H9 (cell line): ENCODE measurements at regions not wholly inside any gene's neighbourhood (a gene's known extent, or its start where the extent isn't known, plus 50 kb on each side); places are given as distances from the start of the nearest gene placed in this dataset.

Source experiments
- DNase-seq: peaks from one replicate; pipeline ENCODE4 v3.0.0-alpha.2; 2017
- H2AFZ ChIP-seq: one replicate; pipeline ENCODE4 v1.6.1; 2013; ENCODE audit warnings: mild to moderate bottlenecking, low read length, control low read depth, moderate library complexity
- H2AK5ac ChIP-seq: 2 replicates; pipeline ENCODE4 v1.6.1; 2013; ENCODE audit warnings: low read length, control low read depth, mixed read lengths; ENCODE audit not compliant: insufficient read length
- H2BK120ac ChIP-seq: one replicate; pipeline ENCODE4 v1.6.1; 2013; ENCODE audit warnings: low read depth, mild to moderate bottlenecking, low read length, control low read depth, inconsistent platforms; ENCODE audit not compliant: poor library complexity, severe bottlenecking
- H2BK12ac ChIP-seq: 2 replicates; pipeline ENCODE4 v1.6.1; 2013; ENCODE audit warnings: low read length, control low read depth, mixed read lengths, low read depth; ENCODE audit not compliant: insufficient read length
- H2BK15ac ChIP-seq: 2 replicates; pipeline ENCODE4 v1.6.1; 2013; ENCODE audit warnings: low read depth, low read length, control low read depth
- H2BK20ac ChIP-seq: one replicate; pipeline ENCODE4 v1.6.1; 2013; ENCODE audit warnings: low read depth, mild to moderate bottlenecking, low read length, control low read depth, inconsistent platforms; ENCODE audit not compliant: poor library complexity, severe bottlenecking
- H2BK5ac ChIP-seq: 2 replicates; pipeline ENCODE4 v1.6.1; 2013; ENCODE audit warnings: low read length, control low read depth, mixed read lengths; ENCODE audit not compliant: insufficient read length
- H3K14ac ChIP-seq: 2 replicates; pipeline ENCODE4 v1.6.1; 2013; ENCODE audit warnings: low read length, control low read depth; ENCODE audit not compliant: insufficient read depth
- H3K18ac ChIP-seq: 2 replicates; pipeline ENCODE4 v1.6.1; 2013; ENCODE audit warnings: low read depth, mild to moderate bottlenecking, mixed read lengths, low read length, control low read depth; ENCODE audit not compliant: insufficient read length
- H3K23ac ChIP-seq: 2 replicates; pipeline ENCODE4 v1.6.1; 2013; ENCODE audit warnings: low read length, control low read depth, mixed read lengths, low read depth; ENCODE audit not compliant: insufficient read length
- H3K23me2 ChIP-seq: 2 replicates; pipeline ENCODE4 v1.6.1; 2013; ENCODE audit warnings: low read depth, mild to moderate bottlenecking, mixed read lengths, low read length, control low read depth; ENCODE audit not compliant: insufficient read length, poor library complexity, severe bottlenecking
- H3K27ac ChIP-seq: 2 replicates; pipeline ENCODE4 v1.5.1; 2013; ENCODE audit warnings: low read length, control low read depth, mixed read lengths, low read depth; ENCODE audit not compliant: insufficient read length
- H3K27me3 ChIP-seq: 2 replicates; pipeline ENCODE4 v1.6.1; 2013; ENCODE audit warnings: low read length, control low read depth, inconsistent platforms; ENCODE audit not compliant: insufficient read depth
- H3K4ac ChIP-seq: 2 replicates; pipeline ENCODE4 v1.6.1; 2013; ENCODE audit warnings: low read depth, mild to moderate bottlenecking, control low read depth, inconsistent platforms, low read length, moderate library complexity
- H3K4me1 ChIP-seq: 2 replicates; pipeline ENCODE4 v1.6.1; 2013; ENCODE audit warnings: low read length, control low read depth, inconsistent platforms; ENCODE audit not compliant: insufficient read depth
- H3K4me2 ChIP-seq: 2 replicates; pipeline ENCODE4 v1.6.1; 2013; ENCODE audit warnings: low read length, control low read depth, mixed read lengths; ENCODE audit not compliant: insufficient read length, insufficient read depth
- H3K56ac ChIP-seq: 2 replicates; pipeline ENCODE4 v1.6.1; 2013; ENCODE audit warnings: low read depth, mild to moderate bottlenecking, mixed read lengths, low read length, control low read depth; ENCODE audit not compliant: insufficient read length
- H3K79me1 ChIP-seq: 2 replicates; pipeline ENCODE4 v1.6.1; 2013; ENCODE audit warnings: low read depth, mild to moderate bottlenecking, moderate library complexity, low read length, control low read depth, inconsistent platforms; ENCODE audit not compliant: insufficient read depth, poor library complexity, severe bottlenecking
- H3K79me2 ChIP-seq: 2 replicates; pipeline ENCODE4 v1.6.1; 2013; ENCODE audit warnings: low read length, control low read depth, inconsistent platforms; ENCODE audit not compliant: insufficient read depth
- H3K9ac ChIP-seq: 2 replicates; pipeline ENCODE4 v1.6.1; 2013; ENCODE audit warnings: low read length, control low read depth, mixed read lengths; ENCODE audit not compliant: insufficient read length; ENCODE audit errors: extremely low read depth
- H3K9me3 ChIP-seq: one replicate; pipeline ENCODE4 v1.6.1; 2013; ENCODE audit warnings: low read depth, low read length, inconsistent platforms; ENCODE audit not compliant: control insufficient read depth
- H3T11ph ChIP-seq: one replicate; pipeline ENCODE4 v1.6.1; 2013; ENCODE audit warnings: mild to moderate bottlenecking, low read length, control low read depth, inconsistent platforms
- H4K20me1 ChIP-seq: one replicate; pipeline ENCODE4 v1.6.1; 2013; ENCODE audit not compliant: control insufficient read depth, insufficient read length, insufficient read depth
- H4K5ac ChIP-seq: 2 replicates; pipeline ENCODE4 v1.6.1; 2013; ENCODE audit warnings: low read depth, mild to moderate bottlenecking, mixed read lengths, low read length, control low read depth; ENCODE audit not compliant: insufficient read length
- H4K8ac ChIP-seq: replicated peaks from 2 replicates; pipeline ENCODE4 v1.6.1; 2013; ENCODE audit warnings: low read length, control low read depth, mixed read lengths, low read depth; ENCODE audit not compliant: insufficient read length
- H4K91ac ChIP-seq: 2 replicates; pipeline ENCODE4 v1.6.1; 2013; ENCODE audit warnings: low read depth, mild to moderate bottlenecking, moderate library complexity, mixed read lengths, low read length, control low read depth; ENCODE audit not compliant: insufficient read length
- H3K27ac Mint-ChIP-seq, 3 experiments: 2 replicates in 2 of 3; 3 replicates in 1 of 3; pipeline ENCODE4 v1.8.0; 2020 to 2021; ENCODE audit warnings: mixed read lengths in 3 of 3, mild to moderate bottlenecking in 1 of 3, moderate library complexity in 1 of 3
- H3K27me3 Mint-ChIP-seq: 2 replicates; pipeline ENCODE4 v1.8.0; 2021; ENCODE audit warnings: low read depth, mild to moderate bottlenecking, moderate library complexity, mixed read lengths
- H3K36me3 Mint-ChIP-seq, 3 experiments: 2 replicates in 2 of 3; 3 replicates in 1 of 3; pipeline ENCODE4 v1.8.0; 2020 to 2021; ENCODE audit warnings: low read depth in 3 of 3, mixed read lengths in 3 of 3; ENCODE audit not compliant: insufficient read depth in 1 of 3
- H3K4me1 Mint-ChIP-seq, 2 experiments: 2 replicates each; pipeline ENCODE4 v1.8.0; 2020; ENCODE audit warnings: mixed read lengths in 2 of 2
- H3K4me3 Mint-ChIP-seq, 2 experiments: 2 replicates in 1 of 2; 3 replicates in 1 of 2; pipeline ENCODE4 v1.8.0; 2020 to 2021; ENCODE audit warnings: mild to moderate bottlenecking in 2 of 2, mixed read lengths in 2 of 2, moderate library complexity in 1 of 2
- H3K9me3 Mint-ChIP-seq, 2 experiments: 2 replicates in 1 of 2; 3 replicates in 1 of 2; pipeline ENCODE4 v1.8.0; 2020; ENCODE audit warnings: mild to moderate bottlenecking in 2 of 2, mixed read lengths in 2 of 2, moderate library complexity in 1 of 2
- CTCF ChIP-seq: fragments of 200-600 bp; sonication (generic); conservative IDR thresholded peaks from 3 replicates; pipeline ENCODE4 v1.8.0; 2021; ENCODE audit warnings: antibody characterized with exemption, mild to moderate bottlenecking
- WGBS: extraction: QIAGEN DNeasy Blood & Tissue Kit; methylation state at CpG from one replicate; pipeline ENCODE4 v1.1.7; 2013; ENCODE audit warnings: missing lambda C conversion rate, low lambda C conversion rate, mixed read lengths; ENCODE audit not compliant: insufficient read length; ENCODE audit errors: extremely low coverage; 5-methylcytosine and 5-hydroxymethylcytosine counted together

- no peak overlapping the region for H3K4ac ChIP-seq
- Mint-ChIP-seq H3K27ac (peak overlapping the region in 1 of 3 experiments; percentile 63; a peak in 1 of 7 replicates), H3K36me3 (no peaks in the 10 kb centered on the region; a peak in 1 of 7 replicates), H3K4me1 (no peaks in the 10 kb centered on the region), H3K4me3 (no peak overlapping the region), H3K27me3 (no peaks in the 10 kb centered on the region), H3K9me3 (no peaks in the 10 kb centered on the region)
- no peak for TF ChIP-seq CTCF
- no peak overlapping the region for H4K8ac ChIP-seq
- H4K20me1 ChIP-seq, result no peaks in the 10 kb centered on the region
- no peaks in the 10 kb centered on the region for H3K79me2 ChIP-seq
- H3K27ac ChIP-seq, result no peak overlapping the region
- H2BK12ac ChIP-seq, result no peak overlapping the region
- no peak overlapping the region for H4K91ac ChIP-seq
- H3K9me3 ChIP-seq, result no peaks in the 10 kb centered on the region
- H4K5ac ChIP-seq, result no peak overlapping the region
- H2BK5ac ChIP-seq, result no peak overlapping the region
- H3K9ac ChIP-seq, result no peak overlapping the region
- H3K4me2 ChIP-seq, result no peak overlapping the region
- H3K23me2 ChIP-seq, result no peaks in the 10 kb centered on the region
- no peak overlapping the region for H3K14ac ChIP-seq
- no peaks in the 10 kb centered on the region for H3K79me1 ChIP-seq
- no peak overlapping the region for H2AK5ac ChIP-seq
- H2AFZ ChIP-seq, result no peak overlapping the region
- H3K18ac ChIP-seq, result no peak overlapping the region
- no peak overlapping the region for H2BK120ac ChIP-seq
- H2BK15ac ChIP-seq, result no peak overlapping the region
- WGBS, result no CpG with 5 or more reads among the region's 3 CpGs
- no peak for DNase-seq
- no peaks in the 10 kb centered on the region for H3K27me3 ChIP-seq
- no peak overlapping the region for H3K23ac ChIP-seq
- no peak overlapping the region for H3T11ph ChIP-seq
- H3K4me1 ChIP-seq, result no peaks in the 10 kb centered on the region
- H3K56ac ChIP-seq, result no peak overlapping the region
- H2BK20ac ChIP-seq, result no peak overlapping the region
These were observed 585.6 kb upstream of the AGA start for GRCh38 chr4:178027796-178028195.
